Activated CD8-positive, alpha-beta T cell treated with anti-CD3 and anti-CD28 coated beads, Interleukin-2, amount 10 ng/mL, durations not matched to agents 7 days and 5 days (primary cell): ENCODE measurements at regions not wholly inside any gene's neighbourhood (a gene's known extent, or its start where the extent isn't known, plus 50 kb on each side); places are given as distances from the start of the nearest gene placed in this dataset.
"Not testable (repeated sequence)": the region's sequence is repeated elsewhere in the genome, so short reads cannot be mapped to it uniquely, and the experiment has no call there.

ENCODE experiments used
- ATAC-seq: fragments of 150-1000 bp; cut with Tn5 transposase; one replicate; pipeline ENCODE4 v1.10.0; 2021; ENCODE audit warnings: moderate library complexity
- CTCF ChIA-PET: fragments of 350-600 bp; sonication (Branson Sonifier 250); formaldehyde crosslinking; loops from one replicate; lab custom pipeline; 2021; ENCODE audit warnings: antibody characterized with exemption; lab: Charles Lee
- POLR2A ChIA-PET: fragments of 350-600 bp; sonication (Branson Sonifier 250); formaldehyde crosslinking; loops from one replicate; lab custom pipeline; 2021; ENCODE audit warnings: antibody characterized with exemption; lab: Charles Lee
- DNase-seq: peaks from one replicate; pipeline ENCODE4 v3.0.0-alpha.2; 2020
- H3K27ac Mint-ChIP-seq: one replicate; pipeline ENCODE4 v1.8.0; 2021; ENCODE audit warnings: mild to moderate bottlenecking, mixed read lengths
- H3K27me3 Mint-ChIP-seq: one replicate; pipeline ENCODE4 v1.8.0; 2021; ENCODE audit warnings: low read depth, mixed read lengths
- H3K36me3 Mint-ChIP-seq: one replicate; pipeline ENCODE4 v1.8.0; 2021; ENCODE audit warnings: low read depth, mixed read lengths
- H3K4me1 Mint-ChIP-seq: one replicate; pipeline ENCODE4 v1.8.0; 2021; ENCODE audit warnings: low read depth, mixed read lengths
- H3K4me3 Mint-ChIP-seq: one replicate; pipeline ENCODE4 v1.8.0; 2021; ENCODE audit warnings: mild to moderate bottlenecking, mixed read lengths
- H3K9me3 Mint-ChIP-seq: one replicate; pipeline ENCODE4 v1.8.0; 2022; ENCODE audit warnings: mixed read lengths; ENCODE audit not compliant: insufficient read depth

DNA sequence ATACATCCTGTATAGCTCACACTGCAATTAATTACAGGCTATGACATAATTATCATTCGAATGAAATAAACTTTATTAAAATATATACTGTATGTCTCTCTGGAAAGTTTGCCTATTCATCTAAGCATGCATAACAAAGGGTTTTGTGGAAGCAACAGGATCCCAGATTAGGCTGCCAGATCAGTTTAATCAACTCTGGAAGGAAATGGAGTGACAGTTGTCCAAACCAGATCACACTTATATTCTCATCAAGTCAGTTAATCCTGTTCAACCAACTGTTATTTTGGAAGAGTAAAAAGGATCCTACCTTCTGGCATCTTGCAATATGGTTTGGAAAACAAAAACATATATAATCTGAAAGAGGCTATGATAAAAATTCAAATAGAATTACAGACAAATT, 312.2 kb downstream of the FAT4 start:
- no peaks in the 10 kb centered on the region for H3K9me3 Mint-ChIP-seq
- POLR2A ChIA-PET = no interaction called here
- H3K27ac Mint-ChIP-seq = no peak overlapping the region
- ATAC-seq (no peak), DNase-seq (no peak)
- no peaks in the 10 kb centered on the region for H3K4me1 Mint-ChIP-seq
- H3K4me3 Mint-ChIP-seq = no peak overlapping the region
- CTCF ChIA-PET = no interaction called here
- no peaks in the 10 kb centered on the region for H3K36me3 Mint-ChIP-seq
- H3K27me3 Mint-ChIP-seq = no peaks in the 10 kb centered on the region

GRCh38 chr4:125639182-125639621, 324.4 kb downstream of the FAT4 start:
- Mint-ChIP-seq H3K27me3 (no peaks in the 10 kb centered on the region), H3K4me1 (no peaks in the 10 kb centered on the region), H3K9me3 (no peaks in the 10 kb centered on the region), H3K4me3 (no peak overlapping the region), H3K27ac (no peak overlapping the region), H3K36me3 (no peaks in the 10 kb centered on the region)
- DNase-seq (no peak), ATAC-seq (no peak)
- CTCF ChIA-PET = no interaction called here
- POLR2A ChIA-PET = no interaction called here

- Mint-ChIP-seq H3K27me3 (no peaks in the 10 kb centered on the region), H3K4me3 (no peak overlapping the region), H3K27ac (no peak overlapping the region), H3K9me3 (no peaks in the 10 kb centered on the region), H3K4me1 (no peaks in the 10 kb centered on the region), H3K36me3 (no peaks in the 10 kb centered on the region)
- POLR2A ChIA-PET = no interaction called here
- ATAC-seq (no peak), DNase-seq (no peak)
- CTCF ChIA-PET = no interaction called here
These were observed 326.9 kb downstream of the FAT4 start for GRCh38 chr4:125641611-125642010.

DNA sequence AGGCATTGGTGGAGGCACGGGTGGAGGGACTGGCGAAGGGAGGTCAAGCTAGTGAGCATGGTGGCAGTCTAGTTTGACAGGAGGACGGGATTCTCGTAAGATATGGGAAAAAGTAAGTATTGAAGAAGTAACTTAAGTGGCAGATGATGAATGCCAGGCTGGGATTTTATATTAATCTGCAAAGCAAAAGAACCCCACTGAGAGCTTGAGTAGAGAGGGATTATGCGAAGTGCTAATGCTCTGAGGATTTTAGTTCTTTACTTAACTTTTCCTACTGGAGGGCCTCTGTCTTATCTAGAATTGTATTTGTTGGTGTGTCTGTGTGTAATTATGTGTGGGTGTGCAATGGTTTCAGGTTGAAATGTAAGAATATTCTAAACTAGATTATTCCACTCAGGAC, 327.9 kb downstream of the FAT4 start:
- no peaks in the 10 kb centered on the region for H3K27me3 Mint-ChIP-seq
- no peaks in the 10 kb centered on the region for H3K36me3 Mint-ChIP-seq
- H3K4me1 Mint-ChIP-seq = no peaks in the 10 kb centered on the region
- CTCF ChIA-PET = no interaction called here
- DNase-seq = no peak
- no peaks in the 10 kb centered on the region for H3K9me3 Mint-ChIP-seq
- POLR2A ChIA-PET = no interaction called here
- ATAC-seq = no peak
- no peak overlapping the region for H3K4me3 Mint-ChIP-seq
- H3K27ac Mint-ChIP-seq = no peak overlapping the region

DNA sequence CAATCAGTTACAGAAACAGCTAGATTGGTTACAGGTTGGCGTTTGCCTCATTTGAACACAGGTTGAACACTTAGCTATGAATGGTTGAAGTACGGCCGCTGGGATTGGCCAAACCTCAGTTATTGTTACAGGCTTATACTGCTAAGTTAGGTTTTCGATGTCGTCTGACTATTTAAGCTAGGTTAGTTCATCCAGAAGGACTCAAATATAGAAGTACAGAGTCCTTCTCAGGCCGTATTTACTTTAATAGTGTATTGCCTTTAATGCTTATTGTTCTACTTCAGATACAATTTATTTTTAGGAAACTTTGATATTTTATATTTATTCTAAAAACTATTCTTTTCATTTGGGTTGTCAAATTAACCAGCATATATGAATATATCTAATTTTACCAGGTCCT, 334.7 kb downstream of the FAT4 start:
- ChIA-PET POLR2A (no interaction called here), CTCF (no interaction called here)
- DNase-seq (no peak), ATAC-seq (no peak)
- Mint-ChIP-seq H3K27ac (no peak overlapping the region), H3K4me1 (no peaks in the 10 kb centered on the region), H3K36me3 (no peaks in the 10 kb centered on the region), H3K9me3 (no peaks in the 10 kb centered on the region), H3K27me3 (no peaks in the 10 kb centered on the region), H3K4me3 (no peak overlapping the region)

DNA sequence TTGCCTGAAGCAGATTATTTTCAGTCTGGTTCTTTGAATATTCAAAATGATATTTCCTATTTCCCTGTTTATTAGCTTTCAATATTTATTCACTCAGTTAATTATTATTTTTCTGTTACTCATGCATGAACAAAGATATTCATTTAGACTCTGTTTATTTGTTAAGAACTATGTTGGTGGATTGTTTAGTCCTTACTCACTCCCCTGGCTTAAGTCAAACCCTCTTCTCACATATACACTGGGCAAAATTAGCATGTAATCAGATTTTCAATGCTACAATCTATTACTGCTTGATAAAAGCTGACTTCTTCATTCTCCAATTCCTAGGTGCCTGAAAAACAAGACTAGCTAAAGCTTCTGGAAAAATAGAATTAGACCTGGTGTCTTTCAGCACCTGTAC, 335.8 kb downstream of the FAT4 start:
- H3K4me3 Mint-ChIP-seq = no peak overlapping the region
- no peaks in the 10 kb centered on the region for H3K36me3 Mint-ChIP-seq
- H3K9me3 Mint-ChIP-seq = no peaks in the 10 kb centered on the region
- H3K27ac Mint-ChIP-seq = no peak overlapping the region
- ChIA-PET POLR2A (no interaction called here), CTCF (no interaction called here)
- ATAC-seq = no peak
- H3K27me3 Mint-ChIP-seq = no peaks in the 10 kb centered on the region
- DNase-seq = no peak
- H3K4me1 Mint-ChIP-seq = no peaks in the 10 kb centered on the region

- H3K27me3 Mint-ChIP-seq, H3K27ac Mint-ChIP-seq, ATAC-seq, DNase-seq, H3K4me3 Mint-ChIP-seq, H3K9me3 Mint-ChIP-seq, H3K36me3 Mint-ChIP-seq, H3K4me1 Mint-ChIP-seq, CTCF ChIA-PET, POLR2A ChIA-PET: not testable (repeated sequence)
These were observed 337.1 kb downstream of the FAT4 start for GRCh38 chr4:125651707-125652357.

DNA sequence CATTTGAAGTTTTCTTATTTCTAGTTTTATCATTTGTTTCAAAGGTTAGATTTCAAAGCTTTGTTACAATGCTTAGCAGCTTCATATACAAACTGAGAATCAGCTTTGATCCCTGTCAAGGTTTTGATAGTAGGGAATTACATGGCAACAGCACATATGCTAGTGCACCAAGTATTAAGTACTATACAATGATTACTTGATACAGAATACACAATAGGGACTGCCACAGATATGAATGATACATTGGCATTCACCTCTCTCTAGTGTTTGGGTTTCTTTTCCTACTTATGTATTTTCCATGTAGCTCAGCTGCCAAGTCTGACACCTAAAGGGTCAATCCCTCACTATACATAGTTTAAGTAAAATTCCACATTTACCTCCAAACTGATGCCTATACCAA, 344.0 kb downstream of the FAT4 start:
- Mint-ChIP-seq H3K27me3 (no peaks in the 10 kb centered on the region), H3K9me3 (no peaks in the 10 kb centered on the region), H3K4me1 (no peaks in the 10 kb centered on the region), H3K27ac (no peak overlapping the region), H3K4me3 (no peak overlapping the region), H3K36me3 (no peaks in the 10 kb centered on the region)
- ATAC-seq (no peak), DNase-seq (no peak)
- ChIA-PET CTCF (no interaction called here), POLR2A (no interaction called here)

DNA sequence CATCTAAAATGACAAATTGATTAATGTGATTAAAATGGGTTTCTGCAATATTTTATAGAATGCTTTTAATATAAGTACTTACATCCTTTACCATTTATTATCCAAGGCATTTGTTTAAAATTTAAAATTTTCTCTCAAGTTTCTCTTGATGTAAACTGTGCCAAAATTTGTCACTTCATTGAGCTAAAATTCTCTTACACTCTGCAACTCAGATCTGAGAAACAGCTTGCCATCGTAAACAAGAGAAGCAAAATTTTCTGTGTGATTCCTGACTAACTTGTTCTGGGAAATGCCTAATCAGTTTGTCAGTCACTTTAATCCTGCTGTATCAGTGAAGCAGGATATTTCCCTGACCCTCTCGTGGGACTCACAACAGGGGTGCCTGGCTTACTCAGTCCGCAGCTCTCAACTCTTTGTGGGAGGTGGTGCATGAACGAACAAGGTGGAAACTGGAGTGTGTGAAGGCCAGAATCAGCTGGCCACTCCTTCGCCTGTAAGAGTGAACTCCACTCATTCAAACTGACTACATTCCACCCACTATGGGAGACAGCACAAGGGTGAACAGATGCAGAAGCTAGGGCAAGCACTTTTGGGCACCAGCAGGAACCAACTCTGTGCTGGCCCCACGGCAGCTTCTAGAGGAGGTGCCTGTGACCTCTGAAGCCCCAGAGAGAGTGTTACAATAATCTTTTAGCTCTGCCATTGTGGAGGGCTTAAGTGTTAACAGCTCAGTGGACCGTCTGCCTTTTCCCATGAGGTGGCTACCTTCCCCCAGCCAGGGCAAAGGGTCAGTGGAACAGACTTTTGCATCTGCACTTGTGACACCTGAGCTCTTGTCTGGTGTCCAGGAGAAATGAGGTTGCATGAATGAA, 349.4 kb downstream of the FAT4 start:
- Mint-ChIP-seq H3K9me3 (no peaks in the 10 kb centered on the region), H3K4me1 (no peaks in the 10 kb centered on the region), H3K4me3 (no peak overlapping the region), H3K36me3 (no peaks in the 10 kb centered on the region), H3K27me3 (no peaks in the 10 kb centered on the region), H3K27ac (no peak overlapping the region)
- DNase-seq (no peak), ATAC-seq (no peak)
- ChIA-PET CTCF (no interaction called here), POLR2A (no interaction called here)

GRCh38 chr4:125666635-125667034, 351.9 kb downstream of the FAT4 start:
- DNase-seq = no peak
- Mint-ChIP-seq H3K9me3 (no peaks in the 10 kb centered on the region), H3K36me3 (no peaks in the 10 kb centered on the region), H3K27ac (no peak overlapping the region), H3K27me3 (no peaks in the 10 kb centered on the region), H3K4me3 (no peak overlapping the region), H3K4me1 (no peaks in the 10 kb centered on the region)
- ATAC-seq = no peak
- ChIA-PET POLR2A (no interaction called here), CTCF (no interaction called here)

GRCh38 chr4:125676156-125676555, 361.4 kb downstream of the FAT4 start:
- no peaks in the 10 kb centered on the region for H3K4me1 Mint-ChIP-seq
- no peaks in the 10 kb centered on the region for H3K36me3 Mint-ChIP-seq
- H3K9me3 Mint-ChIP-seq = no peaks in the 10 kb centered on the region
- no peak overlapping the region for H3K27ac Mint-ChIP-seq
- H3K4me3 Mint-ChIP-seq = no peak overlapping the region
- ChIA-PET POLR2A (no interaction called here), CTCF (no interaction called here)
- DNase-seq = no peak
- H3K27me3 Mint-ChIP-seq = no peaks in the 10 kb centered on the region
- no peak for ATAC-seq

GRCh38 chr4:125676583-125676982, 361.8 kb downstream of the FAT4 start:
- no peaks in the 10 kb centered on the region for H3K36me3 Mint-ChIP-seq
- POLR2A ChIA-PET = no interaction called here
- no peak for DNase-seq
- H3K9me3 Mint-ChIP-seq = no peaks in the 10 kb centered on the region
- H3K4me1 Mint-ChIP-seq = no peaks in the 10 kb centered on the region
- no peak overlapping the region for H3K27ac Mint-ChIP-seq
- ATAC-seq = no peak
- no peak overlapping the region for H3K4me3 Mint-ChIP-seq
- CTCF ChIA-PET = no interaction called here
- no peaks in the 10 kb centered on the region for H3K27me3 Mint-ChIP-seq
